Activated gamma-delta T cell (primary cell): ENCODE measurements at regions not wholly inside any gene's neighbourhood (a gene's known extent, or its start where the extent isn't known, plus 50 kb on each side); places are given as distances from the start of the nearest gene placed in this dataset.

Experiments
- DNase-seq: peaks from one replicate; lab custom pipeline; 2025; lab: John Stamatoyannopoulos, UW

DNA sequence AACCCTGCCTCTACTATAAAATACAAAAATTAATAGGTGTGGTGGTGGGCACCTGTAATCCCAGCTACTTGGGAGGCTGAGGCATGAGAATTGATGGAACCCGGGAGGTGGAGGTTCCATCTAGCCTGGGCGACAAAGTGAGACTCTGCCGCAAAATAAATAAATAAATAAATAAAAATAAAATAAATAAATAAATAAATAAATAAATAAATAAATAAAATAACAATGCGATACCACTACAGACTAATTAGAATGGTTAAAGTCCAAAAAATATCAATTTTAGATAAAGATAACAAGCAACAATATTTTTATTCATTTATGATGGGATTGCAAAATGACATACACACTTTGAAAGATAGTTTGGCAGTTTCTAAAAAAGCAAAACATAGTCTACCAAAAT lies 1131.5 kb downstream of the SI start:
- DNase-seq = no peak

DNA sequence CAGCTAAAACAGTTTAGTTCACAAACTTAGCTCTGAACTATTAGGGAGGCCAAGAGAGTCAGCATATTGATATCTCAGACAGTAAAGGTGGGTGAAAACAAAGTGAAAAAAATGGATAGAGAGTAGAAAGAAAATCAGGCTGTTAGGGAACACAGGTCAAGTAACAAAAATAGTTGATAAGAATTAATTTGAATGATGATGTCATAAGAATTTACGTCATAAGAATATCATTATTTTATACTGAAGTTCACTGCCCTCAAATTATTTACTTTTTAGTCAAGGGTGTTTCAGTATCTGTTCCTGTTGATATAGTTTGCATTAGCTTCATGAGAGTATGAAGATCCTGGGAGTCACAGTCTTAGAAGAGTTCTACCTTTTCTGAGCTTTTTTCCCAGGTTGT lies 1134.6 kb downstream of the SI start:
- no peak for DNase-seq

DNA sequence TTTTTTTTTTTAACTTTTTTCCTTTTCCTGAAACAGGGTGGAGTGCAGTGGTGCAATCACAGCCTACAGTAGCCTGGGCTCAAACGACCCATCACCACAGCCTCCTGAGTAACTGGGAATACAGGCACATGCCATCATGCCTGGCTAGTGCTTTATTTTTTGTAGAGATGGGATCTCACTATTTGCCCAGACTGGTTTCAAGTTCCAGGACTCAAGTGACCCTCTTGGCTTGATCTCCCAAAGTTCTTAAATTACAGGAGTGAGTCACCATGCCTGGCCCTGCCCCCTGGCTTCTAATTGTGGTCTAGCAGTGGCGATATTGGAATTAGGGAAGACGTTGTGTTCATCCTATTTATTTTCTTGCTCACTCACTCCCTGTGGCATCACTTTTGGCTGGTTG lies 1138.4 kb downstream of the SI start:
- no peak for DNase-seq

DNA sequence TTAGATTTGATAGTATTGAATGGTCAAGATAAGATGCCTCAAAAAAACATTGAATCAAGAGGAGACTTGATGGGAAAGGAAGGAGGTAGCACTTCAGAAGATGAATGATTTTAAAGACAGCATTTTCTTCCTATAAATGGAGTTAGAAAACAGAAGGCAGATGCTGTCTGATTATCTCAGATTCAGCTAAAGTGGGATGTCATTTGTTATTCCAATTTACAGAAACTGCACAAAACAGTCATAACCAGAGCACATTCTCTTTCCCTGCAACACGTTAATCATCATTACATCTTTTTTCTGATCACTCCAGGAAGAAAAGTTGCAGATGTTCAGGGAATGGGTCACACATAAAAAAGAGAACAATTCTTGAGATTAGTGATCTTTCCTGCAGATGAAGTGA lies 1141.8 kb downstream of the SI start:
- no peak for DNase-seq

DNA sequence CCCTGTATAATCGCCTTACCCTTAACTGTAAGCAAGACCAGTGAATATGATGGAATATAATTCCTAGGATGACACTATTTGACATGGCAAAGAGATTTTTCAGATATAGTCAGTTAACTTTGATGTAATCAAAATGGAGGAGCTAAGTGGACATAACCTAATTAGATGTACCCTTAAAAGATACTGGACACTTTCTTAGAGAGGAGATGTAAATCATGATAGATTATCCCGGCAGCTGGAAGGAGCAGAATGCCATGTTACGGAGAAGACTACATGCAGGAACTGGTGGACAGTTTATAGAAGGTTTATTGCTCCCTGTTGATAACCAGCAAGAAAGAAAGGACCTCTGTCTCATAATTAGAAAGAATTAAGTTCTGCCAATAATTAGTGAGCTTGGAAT lies 1142.9 kb downstream of the SI start:
- no peak for DNase-seq

DNA sequence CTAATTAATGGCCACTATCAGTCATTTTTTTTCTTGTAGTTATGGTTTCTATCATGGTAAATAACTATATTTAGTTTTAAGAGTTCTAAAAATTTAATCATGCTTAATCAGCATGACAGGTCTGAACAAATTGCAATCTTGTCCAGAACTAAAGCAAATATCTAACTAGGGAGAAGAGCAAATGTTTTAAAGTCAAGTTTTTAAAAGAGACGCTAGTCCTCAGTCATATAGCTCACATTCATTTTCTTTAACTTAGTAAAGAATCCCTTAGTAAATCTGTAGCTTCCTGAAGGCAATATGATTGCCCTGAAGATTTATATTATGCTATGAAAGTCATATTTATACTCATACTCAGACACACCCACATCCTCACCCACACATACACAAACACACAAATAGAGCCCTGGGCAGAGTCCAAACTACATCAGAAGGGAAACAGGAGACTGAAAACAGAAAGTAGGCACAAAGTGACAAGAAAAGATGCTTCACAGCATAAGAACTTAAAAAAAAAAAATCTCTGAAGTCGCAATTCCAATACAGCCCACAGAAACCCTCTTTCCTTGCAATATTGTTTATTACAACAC lies 1149.1 kb downstream of the SI start:
- no peak for DNase-seq

DNA sequence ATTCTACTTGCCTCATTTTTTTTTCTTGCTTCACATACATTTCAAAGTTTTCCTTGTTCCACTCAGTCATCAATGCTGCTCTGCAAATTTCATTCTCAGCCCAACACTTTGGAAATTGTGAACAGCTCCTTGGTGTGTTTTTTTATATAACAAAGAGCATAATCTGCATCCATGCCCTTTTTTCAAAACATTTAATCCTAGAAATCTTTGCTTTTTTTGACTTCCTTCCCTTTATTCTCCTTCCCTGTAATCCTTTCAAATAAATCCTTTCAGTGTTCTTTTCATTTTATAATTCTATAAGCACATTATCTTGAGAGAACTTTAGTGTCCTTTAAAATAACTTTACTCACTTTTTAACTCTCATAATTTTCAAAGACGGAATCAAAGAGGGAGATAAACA lies 1150.8 kb downstream of the SI start:
- DNase-seq = no peak

DNA sequence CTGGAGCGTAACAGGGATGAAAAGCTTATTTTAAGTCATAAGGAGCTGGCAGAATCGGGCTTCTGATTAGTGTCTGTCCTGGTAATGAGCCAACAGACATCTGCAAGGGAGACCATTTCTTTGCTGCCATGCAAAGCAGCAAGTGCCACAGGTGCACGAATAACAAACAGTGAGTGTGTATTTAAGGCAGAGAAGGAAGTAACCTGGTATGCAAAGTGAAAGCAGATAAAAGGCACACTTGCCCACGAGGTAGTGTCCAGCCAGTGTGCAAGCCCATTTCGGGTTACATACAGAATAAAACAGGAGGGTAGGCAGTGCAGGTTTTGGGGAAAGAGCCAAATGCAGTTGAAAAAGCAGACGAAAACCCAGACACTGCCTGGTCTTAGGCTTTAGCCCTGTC lies 1153.7 kb downstream of the SI start:
- no peak for DNase-seq

DNA sequence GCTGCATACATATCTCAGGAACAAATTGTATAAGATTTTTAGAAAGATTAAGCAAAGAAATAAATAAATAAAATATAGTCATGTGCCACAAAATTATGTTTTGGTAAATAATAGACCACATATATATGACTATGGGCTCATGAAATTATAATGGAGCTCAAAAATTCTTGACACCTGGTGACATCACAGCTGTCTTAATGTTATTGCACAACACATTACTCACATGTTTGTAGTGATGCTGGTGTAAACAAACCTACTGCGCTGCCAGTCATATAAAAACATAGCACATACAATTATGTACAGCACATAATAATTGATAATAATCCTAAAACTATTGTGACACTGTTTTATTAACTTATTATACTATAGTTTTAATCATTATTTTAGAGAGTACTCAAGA lies 1159.1 kb downstream of the SI start:
- DNase-seq = no peak

DNA sequence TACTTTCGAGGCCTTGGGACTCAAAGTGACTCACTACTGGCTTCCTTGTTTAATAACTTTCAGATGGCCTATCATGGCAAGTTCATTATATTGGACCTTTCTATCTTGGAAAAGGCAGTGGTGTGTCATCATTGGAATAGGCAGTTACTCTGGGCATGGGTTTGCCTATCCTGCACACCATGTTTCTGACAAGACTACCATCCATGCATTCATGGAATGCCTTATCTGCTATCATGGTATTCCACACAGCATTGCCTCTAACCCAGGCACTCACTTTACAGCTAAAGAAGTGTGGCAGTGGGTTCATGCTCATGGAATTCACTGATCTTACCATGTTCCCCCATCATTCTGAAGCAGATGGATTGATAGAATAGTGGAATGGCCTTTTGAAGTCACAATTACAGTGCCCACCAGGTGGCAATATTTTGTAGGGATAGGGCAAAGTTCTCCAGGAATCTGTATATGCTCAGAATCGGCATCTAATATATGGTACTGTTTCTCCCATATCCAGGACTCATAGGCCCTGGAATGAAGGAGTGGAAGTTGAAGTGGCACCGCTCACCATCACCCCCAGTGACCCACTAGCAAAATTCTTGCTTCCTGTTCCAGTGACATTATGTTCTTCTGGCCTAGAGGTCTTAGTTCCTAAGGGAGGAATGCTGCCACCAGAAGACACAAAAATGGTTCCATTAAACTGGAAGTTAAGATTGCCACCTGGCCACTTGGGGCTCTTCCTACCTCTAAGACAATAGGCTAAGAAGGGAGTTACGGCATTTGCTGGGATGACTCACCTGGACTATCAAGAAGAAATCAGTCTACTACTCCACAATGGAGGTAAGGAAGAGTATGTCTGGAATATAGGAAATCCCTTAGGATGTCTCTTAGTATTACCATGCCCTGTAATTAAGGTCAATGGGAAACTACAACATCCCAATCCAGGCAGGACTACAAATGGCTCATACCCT lies 1161.4 kb downstream of the SI start:
- no peak for DNase-seq

DNA sequence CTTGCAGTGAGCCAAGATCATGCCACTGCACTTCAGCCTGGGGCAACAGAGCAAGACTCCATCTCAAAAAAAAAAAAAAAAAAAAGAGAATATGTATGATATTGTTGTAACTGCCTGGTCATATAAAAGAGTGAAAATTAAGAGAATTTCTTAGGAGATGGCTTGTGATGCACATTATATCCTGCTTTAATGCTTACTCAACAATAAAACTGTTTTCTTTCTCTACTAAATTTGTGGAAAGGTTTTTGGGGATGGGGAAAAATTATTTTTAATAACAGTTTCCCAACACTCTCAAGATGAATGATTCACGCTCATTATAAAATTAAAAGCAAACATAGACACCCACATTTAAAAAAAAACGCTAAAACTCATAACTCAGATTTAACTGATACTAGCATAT lies 1163.0 kb downstream of the SI start:
- DNase-seq = no peak

DNA sequence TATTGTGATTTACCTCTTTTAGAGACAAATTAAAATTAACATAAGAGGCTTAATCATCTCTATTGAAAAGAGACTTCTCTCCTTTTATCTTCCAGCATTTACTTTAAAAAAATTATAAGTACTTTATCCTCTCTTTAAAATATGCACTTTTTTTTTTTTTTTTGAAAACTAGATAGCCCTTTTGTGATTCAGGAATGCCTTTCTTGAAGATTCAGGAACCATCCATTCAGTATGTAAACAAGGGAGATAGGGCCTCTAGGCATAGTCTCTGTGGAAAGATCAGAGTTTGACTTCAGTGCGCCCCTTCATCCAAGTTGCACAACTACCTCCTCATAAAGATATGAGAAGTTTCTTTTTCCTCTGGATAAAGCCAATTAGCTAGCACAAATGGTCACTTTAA lies 1163.7 kb downstream of the SI start:
- DNase-seq = no peak

DNA sequence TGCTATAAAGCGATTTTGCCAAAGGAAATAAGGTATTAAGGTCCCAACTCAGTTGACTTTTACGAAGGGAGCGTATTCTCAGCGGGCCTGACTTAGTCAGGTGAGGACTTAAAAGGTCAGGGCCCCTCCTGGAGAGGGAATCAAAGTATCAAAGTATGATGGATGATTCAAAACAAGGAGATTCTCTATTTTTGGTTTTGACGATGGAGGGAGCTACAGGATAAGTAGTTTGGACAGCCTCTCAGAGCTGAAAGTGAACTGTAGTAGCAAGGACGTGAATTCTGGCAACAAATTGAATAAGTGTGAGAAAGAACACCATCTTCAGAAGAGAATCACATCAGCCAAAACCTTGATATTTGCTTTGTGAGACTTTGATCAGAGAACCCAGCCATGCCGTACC lies 1186.5 kb downstream of the SI start:
- no peak for DNase-seq

DNA sequence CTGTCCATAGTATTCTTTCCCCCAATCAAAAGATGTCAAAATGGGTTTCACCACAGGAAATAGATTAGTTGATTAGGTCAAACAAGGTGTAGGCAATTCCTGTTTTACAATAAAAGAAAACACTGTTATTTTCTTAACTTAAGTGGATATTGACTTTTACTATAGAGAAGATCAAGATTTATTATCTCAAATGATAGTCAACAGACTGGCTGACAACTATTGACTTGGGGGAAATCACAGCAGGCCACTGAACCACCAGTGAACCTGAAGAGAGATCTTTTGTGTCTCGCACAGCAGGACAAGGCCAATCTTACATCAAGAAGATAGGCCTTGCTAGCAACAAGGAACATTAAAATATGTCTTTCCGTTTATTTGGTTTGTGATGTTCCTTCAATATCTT lies 1187.6 kb downstream of the SI start:
- DNase-seq = no peak

DNA sequence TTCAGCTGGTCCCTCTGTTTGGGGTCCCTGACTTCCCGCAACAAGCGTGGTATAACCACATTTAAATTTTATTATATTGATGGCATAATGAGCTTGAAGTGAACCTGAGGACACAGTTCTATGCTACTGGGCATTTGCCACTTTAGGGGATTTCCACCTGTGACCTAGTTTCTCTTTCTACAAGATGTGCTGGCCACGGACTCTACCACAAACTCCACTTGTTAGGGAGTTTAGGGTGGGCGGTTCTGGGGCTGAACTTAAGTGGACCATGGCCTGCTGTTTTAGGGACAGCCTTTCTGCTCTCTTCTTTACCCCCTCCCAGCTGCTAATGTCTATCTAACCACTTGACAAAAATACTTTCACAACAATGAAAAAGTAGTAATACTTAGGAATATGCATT lies 1199.1 kb downstream of the SI start:
- no peak for DNase-seq

DNA sequence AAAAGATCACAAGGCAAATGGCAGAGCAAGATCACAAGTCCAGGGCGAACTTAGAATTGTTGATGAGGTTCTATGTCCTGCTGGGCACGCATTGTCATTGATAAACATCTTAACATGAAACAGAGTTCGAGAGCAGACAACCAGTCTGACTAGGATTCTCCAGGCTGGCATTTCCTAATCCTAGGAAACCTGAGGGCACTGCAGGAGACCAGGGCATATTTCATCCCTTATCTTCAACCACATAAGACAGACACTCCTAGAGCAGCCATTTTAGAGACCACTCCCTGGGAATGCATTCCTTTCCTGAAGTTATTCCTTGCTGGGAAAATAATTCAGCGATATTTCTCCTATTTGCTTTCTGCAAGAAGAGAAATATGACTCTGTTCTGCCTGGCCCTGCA lies 1199.9 kb downstream of the SI start:
- no peak for DNase-seq

DNA sequence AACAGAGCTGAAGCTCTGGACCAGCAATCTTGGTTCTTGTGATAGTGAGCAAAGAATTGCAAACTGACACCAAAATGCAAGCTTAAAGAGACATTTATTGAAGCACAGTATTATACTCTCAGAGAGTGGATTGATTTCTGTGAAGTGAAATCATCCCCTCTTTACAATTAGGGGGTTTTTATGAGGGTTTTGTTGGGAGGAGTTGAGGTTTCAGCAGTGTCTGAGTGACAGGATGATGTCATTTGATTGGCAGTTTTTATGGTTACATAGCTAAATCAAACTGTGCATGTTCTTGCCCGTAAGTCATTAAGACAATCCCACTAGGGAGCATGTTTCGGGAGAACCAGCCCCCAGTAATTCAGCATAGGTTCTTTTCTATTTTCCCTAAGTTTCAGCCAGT lies 1200.5 kb downstream of the SI start:
- DNase-seq = no peak

DNA sequence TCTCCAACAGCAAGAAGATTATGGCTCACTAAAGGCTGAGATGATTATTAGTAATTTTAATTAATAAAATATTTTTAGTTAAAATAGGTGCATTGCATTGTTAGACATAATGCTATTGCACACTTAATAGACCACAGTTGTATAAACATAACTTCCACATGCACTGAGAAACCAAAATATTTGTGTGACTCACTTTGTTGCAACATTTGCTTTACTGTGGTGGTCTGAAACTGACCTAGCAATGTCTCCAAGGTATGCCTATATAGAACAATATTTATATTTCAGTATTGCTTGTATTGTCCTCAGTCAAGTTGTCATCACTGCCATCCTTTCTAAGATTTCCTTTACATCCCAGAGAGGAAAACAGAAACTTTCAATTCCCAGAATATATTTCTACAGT lies 1215.2 kb downstream of the SI start:
- no peak for DNase-seq

DNA sequence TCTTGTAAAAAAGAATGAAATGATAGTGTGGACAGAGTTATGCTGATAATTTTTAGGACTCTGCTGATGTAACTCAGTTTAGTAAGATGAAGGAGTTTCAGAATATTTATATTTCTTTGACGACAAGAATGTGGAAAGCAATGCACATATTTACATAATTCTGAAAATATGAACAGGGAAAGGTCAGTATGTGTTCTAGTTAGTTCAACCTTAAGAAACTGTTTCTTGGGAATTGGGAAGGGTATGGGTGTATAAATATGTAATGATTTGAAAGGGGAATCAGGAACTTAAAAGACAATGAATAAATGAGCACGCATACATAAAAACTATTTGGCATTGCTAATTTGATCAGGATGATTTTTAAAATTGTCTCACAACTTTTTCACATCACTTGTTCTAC lies 1226.1 kb downstream of the SI start:
- DNase-seq = no peak

DNA sequence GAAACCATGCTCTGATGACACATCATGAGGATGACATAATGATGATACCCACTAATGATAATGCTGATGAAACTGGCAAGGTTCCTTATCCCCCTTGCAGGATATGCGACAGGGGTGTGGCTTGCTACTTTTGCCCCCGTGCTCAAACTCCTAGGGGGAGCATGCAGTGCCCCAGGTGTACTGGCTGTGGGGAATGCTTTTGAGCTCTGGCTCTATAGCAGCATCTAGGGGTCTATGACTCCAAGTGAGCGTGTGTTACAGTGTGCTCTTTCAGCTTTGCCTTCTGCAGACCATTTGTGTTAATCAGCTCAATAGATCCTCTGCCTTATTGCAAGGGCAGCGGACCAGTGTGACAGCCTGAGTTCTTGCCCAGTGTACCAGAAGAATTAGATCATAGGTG lies 1239.5 kb downstream of the SI start:
- no peak for DNase-seq

DNA sequence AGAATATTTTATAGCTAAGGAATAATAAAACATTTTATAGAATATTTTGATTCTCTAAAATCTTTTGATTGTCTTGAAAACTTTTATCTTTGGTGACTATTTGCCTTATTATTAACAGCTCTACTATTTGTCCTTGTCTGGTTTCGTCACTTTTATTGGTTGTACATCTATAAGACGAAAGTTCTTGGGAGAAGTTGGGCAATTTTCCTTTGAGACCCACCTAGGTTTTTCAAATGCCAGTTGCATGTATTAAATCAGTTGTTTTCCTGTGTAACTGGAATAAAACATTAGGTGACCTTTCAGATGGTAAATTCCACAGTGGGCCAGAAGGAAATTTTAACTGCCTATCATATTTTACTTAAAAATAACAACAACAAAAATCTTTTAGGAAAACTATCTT lies 1245.7 kb downstream of the SI start:
- no peak for DNase-seq

DNA sequence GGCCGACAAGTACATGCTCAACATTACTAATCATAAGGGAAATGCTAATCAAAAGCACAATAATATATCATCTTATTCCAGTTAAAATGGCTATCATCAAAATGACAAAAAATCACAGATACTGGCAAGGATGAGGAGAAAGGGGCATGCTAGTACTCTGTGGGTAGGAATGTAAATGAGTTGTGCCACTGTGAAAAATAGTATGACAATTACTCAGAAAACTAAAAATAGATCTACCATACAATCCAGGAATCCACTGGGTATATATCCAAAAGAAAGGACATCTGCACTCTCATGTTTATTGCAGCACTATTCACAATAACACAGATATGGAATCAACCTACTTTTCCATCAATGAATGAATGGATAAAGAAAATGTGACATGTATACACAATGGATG lies 1256.5 kb downstream of the SI start:
- no peak for DNase-seq

DNA sequence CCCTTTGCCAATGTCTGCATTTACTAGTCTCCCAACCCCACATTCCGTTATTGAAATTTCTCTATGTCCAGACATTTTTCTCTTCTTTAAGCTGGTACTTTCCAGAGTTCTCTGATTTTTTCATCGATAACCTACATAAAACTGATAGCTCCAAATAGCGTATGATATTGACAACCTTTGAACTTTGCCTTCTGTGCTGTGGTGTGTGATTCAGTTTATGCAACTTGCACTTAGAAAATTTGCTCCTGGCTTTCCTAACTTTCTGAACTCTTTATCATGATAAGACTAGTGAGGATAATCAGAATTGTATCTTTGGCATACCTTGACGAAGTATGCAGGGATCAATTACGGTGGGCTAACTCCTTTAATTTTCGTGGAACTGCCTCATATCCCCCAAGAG lies 1261.3 kb downstream of the SI start:
- DNase-seq = no peak

DNA sequence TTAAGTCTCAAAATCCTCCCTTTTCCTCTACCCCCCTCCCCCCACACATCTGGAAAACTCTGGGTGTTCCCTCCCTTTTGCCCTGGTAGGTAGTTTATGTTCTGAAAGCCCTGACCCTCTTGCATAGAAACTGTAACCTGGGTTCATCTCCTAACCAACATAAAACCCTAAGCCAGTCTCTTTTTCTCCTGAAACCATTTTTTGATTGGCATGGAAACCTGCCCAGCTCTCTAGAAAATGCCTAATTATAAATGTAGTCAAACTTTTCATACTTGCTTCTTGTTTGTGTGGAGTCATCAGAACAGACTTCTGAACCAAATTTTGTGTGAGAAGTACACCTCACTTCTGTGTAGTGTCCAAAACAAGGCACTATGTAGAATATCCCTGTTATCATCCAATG lies 1264.4 kb downstream of the SI start:
- DNase-seq = no peak
